GM12878 (cell line): ENCODE measurements at regions not wholly inside any gene's neighbourhood (a gene's known extent, or its start where the extent isn't known, plus 50 kb on each side); places are given as distances from the start of the nearest gene placed in this dataset.

Source experiments
- ATAC-seq: fragments of 200-7000 bp; cut with Tn5 transposase; 3 replicates; pipeline ENCODE4 v1.9.1; 2020; ENCODE audit warnings: mild to moderate bottlenecking, moderate library complexity
- BruUV-seq: library from RNA; stranded (reverse); fragments of 400-500 nt; replicated peaks from 2 replicates; lab custom pipeline; 2021; lab: Mats Ljungman, UMichigan
- CTCF ChIA-PET: fragments of 300-600 bp; sonication (Branson Sonifier 250); formaldehyde crosslinking; extraction: SDS; loops from one replicate; lab custom pipeline; 2021; ENCODE audit warnings: inconsistent platforms; lab: Yijun Ruan, JAX
- POLR2A ChIA-PET: fragments of 350-600 bp; formaldehyde crosslinking; extraction: SDS; loops from one replicate; lab custom pipeline; 2021; ENCODE audit warnings: inconsistent platforms; lab: Charles Lee
- RAD21 ChIA-PET: fragments of 300-600 bp; sonication (Branson Sonifier 250); formaldehyde crosslinking; loops from one replicate; lab custom pipeline; 2023; ENCODE audit warnings: antibody characterized with exemption; ENCODE audit not compliant: unreplicated experiment; lab: Charles Lee
- SMC1A ChIA-PET: fragments of 300-600 bp; sonication (Branson Sonifier 250); formaldehyde crosslinking; loops from one replicate; lab custom pipeline; 2023; ENCODE audit not compliant: unreplicated experiment, uncharacterized antibody; lab: Charles Lee
- DNase-seq: peaks from one replicate; pipeline ENCODE4 v3.0.0-alpha.2; 2011; ENCODE audit warnings: low read depth, low spot score
- FAIRE-seq: peaks from 3 replicates; lab custom pipeline; 2011; peaks lifted over from hg19 to GRCh38; lab: Jason Lieb, UNC
- H2AFZ ChIP-seq: 2 replicates; pipeline ENCODE4 v1.6.0; 2011; ENCODE audit warnings: low read depth, low read length, control low read depth; ENCODE audit not compliant: control insufficient read depth
- H3K27ac ChIP-seq: 2 replicates; pipeline ENCODE4 v1.5.1; 2011; ENCODE audit warnings: control low read depth; ENCODE audit not compliant: control insufficient read depth, insufficient read depth
- H3K27me3 ChIP-seq, 2 experiments: replicated peaks in 1 of 2; 2 replicates each; pipeline versions ENCODE4 v1.6.0 to v1.6.1; 2011; ENCODE audit warnings: low read length in 1 of 2; ENCODE audit not compliant: control insufficient read depth in 2 of 2, insufficient read depth in 2 of 2
- H3K36me3 ChIP-seq, 2 experiments: 2 replicates each; pipeline ENCODE4 v1.5.1; 2011; ENCODE audit warnings: low read length in 1 of 2; ENCODE audit not compliant: control insufficient read depth in 2 of 2, insufficient read depth in 2 of 2
- H3K4me1 ChIP-seq: 2 replicates; pipeline ENCODE4 v1.6.1; 2011; ENCODE audit warnings: mild to moderate bottlenecking, low read length, moderate library complexity, mixed read lengths; ENCODE audit not compliant: control insufficient read depth, insufficient read depth
- H3K4me2 ChIP-seq: 2 replicates; pipeline ENCODE4 v1.6.0; 2011; ENCODE audit warnings: control low read depth; ENCODE audit not compliant: control insufficient read depth, insufficient read depth
- H3K4me3 ChIP-seq: fragments of 200-600 bp; sonication (generic); 2 replicates; pipeline ENCODE4 v1.5.1; 2016
- H3K79me2 ChIP-seq: 2 replicates; pipeline ENCODE4 v1.6.0; 2011; ENCODE audit warnings: low read length; ENCODE audit not compliant: control insufficient read depth, insufficient read depth
- H3K9ac ChIP-seq: 2 replicates; pipeline ENCODE4 v1.8.0; 2011; ENCODE audit warnings: low read length, control low read depth, mixed read lengths; ENCODE audit not compliant: control insufficient read depth, insufficient read depth
- H3K9me3 ChIP-seq: replicated peaks from 3 replicates; pipeline ENCODE4 v1.5.1; 2011; ENCODE audit warnings: mild to moderate bottlenecking, low read length; ENCODE audit not compliant: control insufficient read depth, insufficient read depth
- H4K20me1 ChIP-seq: 2 replicates; pipeline ENCODE4 v1.6.0; 2011; ENCODE audit not compliant: control insufficient read depth, insufficient read depth
- ASH2L ChIP-seq: fragments of 300-600, 200-600 bp; sonication (generic); IDR thresholded peaks from 2 replicates; pipeline ENCODE4 v1.6.1; 2017; ENCODE audit warnings: low read depth, mild to moderate bottlenecking, borderline replicate concordance
- CEBPB ChIP-seq, 2 experiments: fragments of 150-350 bp in 1 of 2; IDR thresholded peaks; 2 replicates each; pipeline ENCODE4 v1.6.1; 2012 to 2014; ENCODE audit warnings: low read depth in 2 of 2, low read length in 2 of 2, borderline replicate concordance in 1 of 2, inconsistent platforms in 1 of 2
- CHD1 ChIP-seq: IDR thresholded peaks from 2 replicates; pipeline ENCODE4 v1.6.1; 2012; ENCODE audit warnings: low read depth, low read length, improper control_type of control experiment
- CREM ChIP-seq: IDR thresholded peaks from 2 replicates; pipeline ENCODE4 v1.6.1; 2014; ENCODE audit warnings: antibody characterized with exemption, low read depth
- FOXK2 ChIP-seq: fragments of 450-650 bp; IDR thresholded peaks from 2 replicates; pipeline ENCODE4 v1.6.1; 2017; ENCODE audit warnings: mild to moderate bottlenecking, moderate library complexity
- IKZF1 ChIP-seq: fragments of 450-650 bp; conservative IDR thresholded peaks from 2 replicates; pipeline ENCODE4 v1.6.1; 2017; ENCODE audit warnings: antibody characterized with exemption, mild to moderate bottlenecking
- JUNB ChIP-seq: IDR thresholded peaks from 2 replicates; pipeline ENCODE4 v1.6.1; 2016; ENCODE audit warnings: antibody characterized with exemption, mild to moderate bottlenecking
- LARP7 ChIP-seq: fragments of 450-650 bp; IDR thresholded peaks from 2 replicates; pipeline ENCODE4 v1.6.1; 2017; ENCODE audit warnings: mild to moderate bottlenecking
- WGBS: methylation state at CpG from one replicate; pipeline ENCODE4 v1.1.6; 2016; ENCODE audit warnings: low lambda C conversion rate; ENCODE audit not compliant: insufficient replicate concordance, insufficient coverage; ENCODE audit errors: missing lambda C conversion rate; 5-methylcytosine and 5-hydroxymethylcytosine counted together
- in situ Hi-C: fragments of 300-500 bp; cut with MboI; formaldehyde crosslinking; loops from 9 replicates; pipeline ENCODE4 v1.14.3; 2018; ENCODE audit warnings: mixed read lengths
- intact Hi-C: fragments of 100-400 bp; cut with micrococcal nuclease; formaldehyde crosslinking; loops from one replicate; pipeline ENCODE4 v1.14.2; 2022; ENCODE audit not compliant: unreplicated experiment
- TF ChIP-seq, protein P1 (sequence below): fragments of 450-650 bp; IDR thresholded peaks from 2 replicates; pipeline ENCODE4 v1.6.1; 2017; ENCODE audit warnings: mild to moderate bottlenecking

DNA sequence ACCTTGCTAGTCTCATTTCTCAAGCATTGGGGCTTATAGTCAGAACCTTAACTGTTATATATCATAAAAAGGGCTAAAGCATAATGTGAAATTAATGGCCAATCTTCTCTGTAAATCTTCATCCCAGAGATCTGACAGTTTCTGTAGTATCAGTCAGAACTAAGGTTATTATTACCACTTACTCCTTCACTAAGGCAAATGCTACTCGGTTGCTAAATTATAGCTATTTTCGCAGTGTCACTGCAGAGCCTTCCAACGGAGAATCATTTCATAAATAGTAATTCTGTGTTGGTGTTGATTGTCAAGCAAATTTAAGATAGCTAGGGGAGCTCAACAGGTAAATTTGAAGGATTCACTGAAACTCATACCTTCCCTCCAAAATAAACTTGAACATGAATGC is 258.0 kb downstream of the METTL4 start:
- Histone ChIP-seq H3K4me1 (no peaks in the 10 kb centered on the region), H3K4me2 (no peak overlapping the region), H3K4me3 (no peak overlapping the region), H4K20me1 (no peaks in the 10 kb centered on the region), H2AFZ (no peak overlapping the region), H3K27me3 (0 out of 4 replicates have a peak, but pooled peaks cover 0 to 2% of the 10 kb centered on the region in 2 experiments), H3K36me3 (no peaks in the 10 kb centered on the region), H3K9me3 (no peaks in the 10 kb centered on the region), H3K27ac (no peak overlapping the region), H3K79me2 (no peaks in the 10 kb centered on the region), H3K9ac (no peak overlapping the region)
- CTCF ChIA-PET = interaction anchor here (0.8 to 2.1 kb wide), 6 partner anchors 18 to 235 kb away, joined by 3 to 6 read pairs (median 4); no protein-coding TSS in a partner anchor
- intact Hi-C loops = no loop called here
- RAD21 ChIA-PET = interaction anchor here (1.5 to 2.2 kb wide), 3 partner anchors 18 to 82 kb away, joined by 3 to 10 read pairs (median 5); no protein-coding TSS in a partner anchor
- BruUV-seq = no TSS peak
- ATAC-seq (no peak), DNase-seq (no peak), FAIRE-seq (no peak)
- in situ Hi-C loops = no loop called here
- POLR2A ChIA-PET = interaction anchor here (1.0 to 2.5 kb wide), 3 partner anchors 16 to 327 kb away, joined by 4 to 10 read pairs (median 5); no protein-coding TSS in a partner anchor
- SMC1A ChIA-PET = interaction anchor here (0.9 to 3.4 kb wide), 13 partner anchors 8 to 240 kb away, joined by 3 to 17 read pairs (median 4); no protein-coding TSS in a partner anchor
- TF ChIP-seq ASH2L = no peak
- TF ChIP-seq CEBPB (IDR thresholded peaks at IDR 0.05; ENCODE audit: borderline replicate concordance in 1 of 2, low read depth in 2 of 2, low read length in 2 of 2) = no peak
- no peak for TF ChIP-seq JUNB
- TF ChIP-seq CHD1 = no peak
- no peak for TF ChIP-seq LARP7
- no peak for TF ChIP-seq FOXK2
- TF ChIP-seq, protein P1, sequence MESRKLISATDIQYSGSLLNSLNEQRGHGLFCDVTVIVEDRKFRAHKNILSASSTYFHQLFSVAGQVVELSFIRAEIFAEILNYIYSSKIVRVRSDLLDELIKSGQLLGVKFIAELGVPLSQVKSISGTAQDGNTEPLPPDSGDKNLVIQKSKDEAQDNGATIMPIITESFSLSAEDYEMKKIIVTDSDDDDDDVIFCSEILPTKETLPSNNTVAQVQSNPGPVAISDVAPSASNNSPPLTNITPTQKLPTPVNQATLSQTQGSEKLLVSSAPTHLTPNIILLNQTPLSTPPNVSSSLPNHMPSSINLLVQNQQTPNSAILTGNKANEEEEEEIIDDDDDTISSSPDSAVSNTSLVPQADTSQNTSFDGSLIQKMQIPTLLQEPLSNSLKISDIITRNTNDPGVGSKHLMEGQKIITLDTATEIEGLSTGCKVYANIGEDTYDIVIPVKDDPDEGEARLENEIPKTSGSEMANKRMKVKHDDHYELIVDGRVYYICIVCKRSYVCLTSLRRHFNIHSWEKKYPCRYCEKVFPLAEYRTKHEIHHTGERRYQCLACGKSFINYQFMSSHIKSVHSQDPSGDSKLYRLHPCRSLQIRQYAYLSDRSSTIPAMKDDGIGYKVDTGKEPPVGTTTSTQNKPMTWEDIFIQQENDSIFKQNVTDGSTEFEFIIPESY = no peak
- no peak for TF ChIP-seq IKZF1
- no peak for TF ChIP-seq CREM
- TF ChIP-seq, all 136 proteins: peak for 0
- WGBS = 45% methylated on average over 3 of the region's 3 CpGs
